ENCODE measurements at regions not wholly inside any gene's neighbourhood (a gene's known extent, or its start where the extent isn't known, plus 50 kb on each side); places are given as distances from the start of the nearest gene placed in this dataset.

GRCh38 chr7:49639068-49639593 lies 134.3 kb upstream of the VWC2 start:
- no peak for TF ChIP-seq CTCF (IDR thresholded peaks at IDR 0.05; ENCODE audit: insufficient read depth, low read length)
- no peak overlapping the region for H3K4me3 ChIP-seq (ENCODE audit: low read depth, low read length)
- no peak for DNase-seq (ENCODE audit: low read depth)

- TF ChIP-seq CTCF (IDR thresholded peaks at IDR 0.05; ENCODE audit: insufficient read depth, low read length): no peak
- no peak for DNase-seq (ENCODE audit: low read depth)
These were observed 133.6 kb upstream of the VWC2 start for GRCh38 chr7:49639808-49640207.

GRCh38 chr7:49643321-49643720 lies 130.1 kb upstream of the VWC2 start:
- no peak overlapping the region for H3K4me3 ChIP-seq (ENCODE audit: low read depth, low read length)
- no peak for TF ChIP-seq CTCF (IDR thresholded peaks at IDR 0.05; ENCODE audit: insufficient read depth, low read length)
- no peak for DNase-seq (ENCODE audit: low read depth)

More at GRCh38 chr7:49639808-49640207, 133.6 kb upstream of the VWC2 start:
- H3K4me3 ChIP-seq (ENCODE audit: low read depth, low read length): no peak overlapping the region

GRCh38 chr7:49643736-49644135 lies 129.7 kb upstream of the VWC2 start:
- DNase-seq (ENCODE audit: low read depth): no peak
- TF ChIP-seq CTCF (IDR thresholded peaks at IDR 0.05; ENCODE audit: insufficient read depth, low read length): no peak

GRCh38 chr7:49644396-49645166 lies 128.9 kb upstream of the VWC2 start:
- no peak for TF ChIP-seq CTCF (IDR thresholded peaks at IDR 0.05; ENCODE audit: insufficient read depth, low read length)
- no peak for DNase-seq (ENCODE audit: low read depth)
- H3K4me3 ChIP-seq (ENCODE audit: low read depth, low read length): no peak overlapping the region

More at GRCh38 chr7:49643736-49644135, 129.7 kb upstream of the VWC2 start:
- no peak overlapping the region for H3K4me3 ChIP-seq (ENCODE audit: low read depth, low read length)

GRCh38 chr7:49645296-49645695 lies 128.1 kb upstream of the VWC2 start:
- TF ChIP-seq CTCF (IDR thresholded peaks at IDR 0.05; ENCODE audit: insufficient read depth, low read length): no peak
- no peak overlapping the region for H3K4me3 ChIP-seq (ENCODE audit: low read depth, low read length)
- no peak for DNase-seq (ENCODE audit: low read depth)

All from fibroblast of the aortic adventitia (primary cell).